Type B pancreatic cell (in vitro differentiated cells): ENCODE measurements at regions not wholly inside any gene's neighbourhood (a gene's known extent, or its start where the extent isn't known, plus 50 kb on each side); places are given as distances from the start of the nearest gene placed in this dataset.

Experiments
- DNase-seq: peaks from one replicate; pipeline ENCODE4 v3.0.0; 2021; ENCODE audit warnings: mixed read lengths; ENCODE audit not compliant: unreplicated experiment; ENCODE audit errors: extremely low spot score
- H3K27ac Mint-ChIP-seq: 2 replicates; pipeline ENCODE4 v1.8.0; 2021; ENCODE audit warnings: mild to moderate bottlenecking, mixed read lengths
- H3K27me3 Mint-ChIP-seq: 2 replicates; pipeline ENCODE4 v1.8.0; 2021; ENCODE audit warnings: mixed read lengths
- H3K36me3 Mint-ChIP-seq: 2 replicates; pipeline ENCODE4 v1.8.0; 2021; ENCODE audit warnings: mixed read lengths
- H3K4me1 Mint-ChIP-seq: one replicate; pipeline ENCODE4 v1.8.0; 2021; ENCODE audit warnings: mixed read lengths; ENCODE audit not compliant: unreplicated experiment
- H3K4me3 Mint-ChIP-seq: 2 replicates; pipeline ENCODE4 v1.8.0; 2021; ENCODE audit warnings: mild to moderate bottlenecking, mixed read lengths
- H3K9me3 Mint-ChIP-seq: 2 replicates; pipeline ENCODE4 v1.8.0; 2021; ENCODE audit warnings: mixed read lengths
- TF ChIP-seq, protein P1 (sequence below): fragments of 200-600 bp; sonication (generic); conservative IDR thresholded peaks from 2 replicates; pipeline ENCODE4 v1.5.0; 2021; ENCODE audit warnings: antibody characterized with exemption, mild to moderate bottlenecking

DNA sequence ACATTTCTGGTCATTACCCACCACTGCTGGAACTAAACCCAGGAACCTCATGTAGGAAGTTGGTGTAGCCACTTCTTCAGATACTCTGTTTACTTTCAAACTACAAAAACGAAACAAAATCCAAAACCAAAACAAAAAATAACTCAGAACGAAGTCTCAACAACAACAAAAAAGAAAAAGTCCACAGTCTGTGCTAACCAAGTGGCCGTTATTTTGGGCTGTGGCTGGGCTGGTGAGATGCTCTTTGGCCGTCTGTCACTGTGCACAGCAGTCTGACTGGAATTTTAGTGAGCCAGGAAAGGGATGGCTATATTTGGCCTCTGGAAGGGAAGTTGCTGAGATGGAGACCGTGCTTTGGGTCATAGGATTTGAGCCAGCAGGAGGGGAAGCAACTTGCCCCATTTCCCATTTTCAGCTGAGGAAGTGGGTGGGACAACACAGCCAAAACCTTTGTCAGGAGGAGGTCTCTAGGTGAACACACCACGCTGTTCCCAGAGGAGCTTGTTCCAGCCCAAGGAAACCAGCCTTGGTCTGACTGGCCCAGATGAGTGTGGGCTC is 334.1 kb downstream of the ZSWIM6 start:
- Mint-ChIP-seq H3K27ac (no peak overlapping the region), H3K9me3 (peaks cover 3% of the 10 kb centered on the region), H3K36me3 (no peaks in the 10 kb centered on the region), H3K4me1 (no peaks in the 10 kb centered on the region), H3K4me3 (no peak overlapping the region), H3K27me3 (peaks cover 37% of the 10 kb centered on the region)
- TF ChIP-seq, protein P1, sequence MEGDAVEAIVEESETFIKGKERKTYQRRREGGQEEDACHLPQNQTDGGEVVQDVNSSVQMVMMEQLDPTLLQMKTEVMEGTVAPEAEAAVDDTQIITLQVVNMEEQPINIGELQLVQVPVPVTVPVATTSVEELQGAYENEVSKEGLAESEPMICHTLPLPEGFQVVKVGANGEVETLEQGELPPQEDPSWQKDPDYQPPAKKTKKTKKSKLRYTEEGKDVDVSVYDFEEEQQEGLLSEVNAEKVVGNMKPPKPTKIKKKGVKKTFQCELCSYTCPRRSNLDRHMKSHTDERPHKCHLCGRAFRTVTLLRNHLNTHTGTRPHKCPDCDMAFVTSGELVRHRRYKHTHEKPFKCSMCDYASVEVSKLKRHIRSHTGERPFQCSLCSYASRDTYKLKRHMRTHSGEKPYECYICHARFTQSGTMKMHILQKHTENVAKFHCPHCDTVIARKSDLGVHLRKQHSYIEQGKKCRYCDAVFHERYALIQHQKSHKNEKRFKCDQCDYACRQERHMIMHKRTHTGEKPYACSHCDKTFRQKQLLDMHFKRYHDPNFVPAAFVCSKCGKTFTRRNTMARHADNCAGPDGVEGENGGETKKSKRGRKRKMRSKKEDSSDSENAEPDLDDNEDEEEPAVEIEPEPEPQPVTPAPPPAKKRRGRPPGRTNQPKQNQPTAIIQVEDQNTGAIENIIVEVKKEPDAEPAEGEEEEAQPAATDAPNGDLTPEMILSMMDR: no peak
- no peak for DNase-seq

DNA sequence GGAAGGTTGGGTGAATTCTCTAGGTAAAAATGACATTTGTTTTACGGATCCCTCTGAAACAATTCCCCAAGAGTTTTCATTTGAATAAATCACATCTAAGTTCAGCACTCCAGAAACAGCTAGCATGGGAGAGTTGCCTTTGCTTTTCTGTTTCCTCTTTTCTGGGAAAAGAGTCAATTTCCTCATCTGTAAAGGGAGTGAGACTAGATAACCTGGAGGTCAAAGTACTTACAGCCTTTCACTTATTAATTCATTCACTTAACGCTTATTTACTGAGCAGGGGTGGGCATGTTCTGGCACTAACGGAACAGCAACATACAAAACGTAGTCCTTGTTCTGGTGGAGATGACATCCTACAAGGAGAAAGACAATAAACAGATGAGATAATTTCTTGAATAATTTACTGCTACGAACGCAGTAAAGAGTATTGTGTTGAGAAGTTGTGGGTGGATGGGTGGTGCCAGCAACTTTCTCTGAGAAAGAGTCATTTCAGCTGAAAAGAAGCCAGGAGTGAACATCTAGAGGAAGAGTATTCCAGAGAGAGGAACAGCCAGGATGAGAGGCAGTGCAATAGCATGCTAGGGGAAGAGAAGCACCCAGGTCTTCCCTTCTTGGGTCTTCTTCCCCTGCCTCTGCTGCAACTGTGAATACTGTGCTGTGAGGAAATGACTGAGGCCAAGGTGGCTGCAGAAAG is 335.6 kb downstream of the ZSWIM6 start:
- Mint-ChIP-seq H3K4me3 (no peak overlapping the region), H3K27me3 (peaks cover 28% of the 10 kb centered on the region), H3K9me3 (peaks cover 3% of the 10 kb centered on the region), H3K4me1 (no peaks in the 10 kb centered on the region), H3K36me3 (no peaks in the 10 kb centered on the region), H3K27ac (no peak overlapping the region)
- no peak for DNase-seq
- TF ChIP-seq, protein P1: no peak

DNA sequence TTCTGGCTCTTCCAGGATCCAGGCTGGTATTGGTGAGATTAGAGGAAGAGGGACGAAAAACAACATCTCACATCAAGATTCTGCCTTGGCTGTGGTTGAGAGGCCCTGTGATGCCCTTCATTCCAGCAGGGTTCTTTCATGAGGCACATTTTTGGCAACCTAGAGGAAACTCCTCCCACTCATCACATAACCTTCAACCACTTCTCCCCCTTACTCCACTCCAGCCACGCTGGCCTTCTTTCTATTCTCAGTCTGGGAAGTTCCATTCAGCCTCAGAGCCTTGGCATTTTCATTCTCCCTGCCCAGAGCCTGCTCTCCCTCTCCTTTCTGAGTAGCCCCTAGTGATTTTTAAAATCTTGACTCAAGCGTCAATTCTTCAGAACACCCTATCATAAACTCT is 337.5 kb downstream of the ZSWIM6 start:
- Mint-ChIP-seq H3K9me3 (peaks cover 3% of the 10 kb centered on the region), H3K4me3 (no peak overlapping the region), H3K36me3 (no peaks in the 10 kb centered on the region), H3K27ac (no peak overlapping the region), H3K27me3 (peaks cover 19% of the 10 kb centered on the region), H3K4me1 (no peaks in the 10 kb centered on the region)
- no peak for DNase-seq
- TF ChIP-seq, protein P1: no peak

DNA sequence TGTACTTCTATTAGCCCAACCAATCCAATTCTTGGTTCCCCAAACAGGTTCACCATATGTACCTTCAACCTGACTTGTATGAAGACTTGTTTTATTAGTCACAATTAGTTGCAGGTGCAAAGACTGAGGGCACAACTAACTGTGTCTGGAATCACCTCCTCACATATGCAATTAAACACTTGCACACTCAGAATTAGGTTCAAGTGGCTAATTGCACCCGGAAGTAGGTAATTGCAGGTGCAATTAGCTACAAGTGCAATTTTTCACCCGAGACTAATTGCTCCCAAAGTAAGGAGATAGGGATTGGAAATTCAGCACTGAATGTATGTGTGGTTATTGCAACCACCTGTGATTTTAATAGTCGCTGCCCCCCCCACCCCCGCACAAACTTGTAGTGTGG is 338.9 kb downstream of the ZSWIM6 start:
- H3K36me3 Mint-ChIP-seq: no peaks in the 10 kb centered on the region
- peaks cover 3% of the 10 kb centered on the region for H3K9me3 Mint-ChIP-seq
- no peaks in the 10 kb centered on the region for H3K4me1 Mint-ChIP-seq
- H3K27me3 Mint-ChIP-seq: peaks cover 19% of the 10 kb centered on the region
- no peak for DNase-seq
- TF ChIP-seq, protein P1: no peak
- no peak overlapping the region for H3K4me3 Mint-ChIP-seq
- H3K27ac Mint-ChIP-seq: no peak overlapping the region

DNA sequence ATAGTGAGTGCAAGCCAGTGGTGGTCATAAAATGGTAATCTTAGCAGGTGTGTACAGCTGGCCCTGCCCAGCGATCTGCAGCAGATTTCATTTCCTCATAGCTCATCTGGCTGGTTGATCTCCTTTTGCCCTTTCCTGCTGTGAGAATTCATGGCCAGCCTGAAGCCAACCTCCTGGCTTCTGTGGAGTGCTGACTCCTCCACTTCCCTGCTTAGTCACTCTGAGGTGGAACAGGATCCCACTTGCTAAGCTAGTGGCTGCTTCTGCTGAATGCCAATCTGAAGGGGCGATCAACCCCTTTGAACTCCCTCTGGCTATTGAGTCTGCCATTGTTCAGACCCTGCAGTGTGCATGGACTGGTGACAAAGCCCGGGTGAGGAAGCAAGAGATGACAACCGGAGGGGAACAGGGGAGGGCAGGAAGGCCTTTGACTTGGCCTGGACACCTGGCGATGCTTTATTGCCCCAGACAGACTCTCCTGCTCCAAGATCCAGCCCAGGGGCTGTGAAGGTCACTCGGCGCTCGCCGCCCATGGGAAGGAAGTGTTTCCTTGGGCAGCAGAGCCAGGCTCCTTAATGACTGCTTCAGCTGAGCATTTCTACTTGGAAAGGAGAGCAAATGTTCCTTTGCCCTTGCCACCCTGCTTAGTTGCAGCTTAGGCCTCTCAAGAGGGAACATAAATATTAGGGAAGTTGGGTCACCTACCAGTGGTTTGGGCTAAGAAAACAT is 341.1 kb downstream of the ZSWIM6 start:
- DNase-seq: no peak
- H3K4me3 Mint-ChIP-seq: no peak overlapping the region
- no peaks in the 10 kb centered on the region for H3K36me3 Mint-ChIP-seq
- TF ChIP-seq, protein P1: no peak
- peak overlapping the region; percentile 47 for H3K27ac Mint-ChIP-seq
- H3K4me1 Mint-ChIP-seq: no peaks in the 10 kb centered on the region
- H3K9me3 Mint-ChIP-seq: peaks cover 3% of the 10 kb centered on the region
- H3K27me3 Mint-ChIP-seq: peaks cover 11% of the 10 kb centered on the region
